HG03378 (cell line): ENCODE measurements at regions not wholly inside any gene's neighbourhood (a gene's known extent, or its start where the extent isn't known, plus 50 kb on each side); places are given as distances from the start of the nearest gene placed in this dataset.

Source experiments
- ATAC-seq: cut with Tn5 transposase; IDR thresholded peaks from one replicate; pipeline ENCODE4 v1.9.1; 2021; ENCODE audit warnings: mild to moderate bottlenecking, moderate library complexity; ENCODE audit not compliant: unreplicated experiment

DNA sequence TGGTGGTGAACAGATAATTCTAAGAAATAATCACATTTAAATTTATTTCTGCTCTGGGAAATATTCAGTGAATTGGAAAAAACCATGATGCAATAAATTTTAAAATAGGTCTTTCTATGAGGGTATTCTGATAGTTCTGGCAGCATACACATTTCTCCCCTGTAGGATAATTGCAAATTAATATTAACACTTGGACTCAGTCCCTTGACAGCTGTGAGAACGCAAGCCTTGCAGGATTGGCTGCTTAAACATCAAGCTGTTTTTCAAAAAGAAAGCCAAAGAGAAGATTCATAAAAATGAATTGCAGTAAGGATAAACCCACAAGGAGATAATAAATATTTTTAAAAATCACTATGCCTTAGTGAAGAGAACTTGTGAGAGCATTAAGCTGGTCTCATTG lies 180.0 kb downstream of the MTRR start:
- no peak for ATAC-seq

DNA sequence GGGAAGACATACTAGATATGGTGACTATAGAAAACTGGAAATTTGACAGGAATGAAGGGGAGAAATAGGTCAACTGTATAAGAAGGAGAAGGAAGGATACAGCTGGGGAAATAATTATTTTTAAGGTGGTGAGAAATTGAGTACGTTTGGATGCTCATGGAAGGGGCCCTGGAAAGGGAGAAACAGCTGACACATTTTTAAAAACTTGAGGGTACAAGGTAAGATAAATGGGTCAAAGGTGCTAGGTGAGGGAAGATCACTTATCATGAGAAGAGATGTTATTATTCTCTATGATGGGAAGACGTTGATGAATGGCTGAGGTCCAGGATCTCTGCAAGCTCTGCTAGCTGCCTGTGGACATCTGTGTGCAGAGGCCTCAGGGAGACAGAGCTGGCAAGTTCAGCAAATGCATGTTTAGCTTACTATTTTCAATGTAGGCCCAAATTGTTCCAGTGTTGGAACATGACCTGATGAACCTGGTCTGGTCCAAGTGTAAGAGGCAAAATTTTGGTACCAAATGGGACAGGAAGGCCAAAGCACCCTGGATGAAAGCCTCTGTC lies 181.7 kb downstream of the MTRR start:
- ATAC-seq, result no peak

DNA sequence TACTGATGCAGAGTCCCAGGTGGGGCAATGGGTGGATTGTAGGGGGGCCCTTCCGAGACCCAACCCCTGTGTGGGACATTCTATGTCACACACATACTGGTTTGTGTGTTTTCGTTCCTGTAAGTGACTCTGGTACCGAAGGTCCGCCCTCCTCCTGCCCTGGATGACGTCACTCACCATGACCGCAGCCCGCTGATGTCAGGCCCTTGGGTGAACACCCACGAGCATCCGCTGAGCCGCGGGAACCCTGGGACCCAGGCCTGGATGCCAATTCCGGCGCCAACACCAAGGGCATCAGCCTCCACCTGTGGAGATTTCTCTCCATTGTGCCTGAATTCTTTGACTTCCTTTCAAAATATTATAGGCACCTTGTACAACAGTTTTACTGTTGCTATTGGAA lies 184.3 kb downstream of the MTRR start:
- no peak for ATAC-seq

DNA sequence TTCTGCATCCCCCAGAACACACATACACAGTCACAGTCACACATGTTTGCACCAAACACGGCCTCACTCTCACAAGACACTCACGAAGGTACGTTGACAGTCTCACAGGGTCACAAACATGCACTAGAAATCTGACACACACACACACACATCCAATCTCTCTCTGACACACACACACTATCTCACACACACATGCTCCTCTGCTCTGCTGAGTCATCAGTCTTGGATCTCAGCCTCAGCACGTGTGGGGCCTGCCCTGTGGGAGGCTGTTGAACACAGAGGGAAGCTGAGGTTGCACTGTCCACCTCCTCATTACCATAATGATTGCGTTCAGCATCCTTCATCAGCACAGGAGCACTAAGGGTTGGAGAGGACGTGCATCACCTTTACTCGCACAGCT lies 188.8 kb downstream of the MTRR start:
- ATAC-seq, result no peak

DNA sequence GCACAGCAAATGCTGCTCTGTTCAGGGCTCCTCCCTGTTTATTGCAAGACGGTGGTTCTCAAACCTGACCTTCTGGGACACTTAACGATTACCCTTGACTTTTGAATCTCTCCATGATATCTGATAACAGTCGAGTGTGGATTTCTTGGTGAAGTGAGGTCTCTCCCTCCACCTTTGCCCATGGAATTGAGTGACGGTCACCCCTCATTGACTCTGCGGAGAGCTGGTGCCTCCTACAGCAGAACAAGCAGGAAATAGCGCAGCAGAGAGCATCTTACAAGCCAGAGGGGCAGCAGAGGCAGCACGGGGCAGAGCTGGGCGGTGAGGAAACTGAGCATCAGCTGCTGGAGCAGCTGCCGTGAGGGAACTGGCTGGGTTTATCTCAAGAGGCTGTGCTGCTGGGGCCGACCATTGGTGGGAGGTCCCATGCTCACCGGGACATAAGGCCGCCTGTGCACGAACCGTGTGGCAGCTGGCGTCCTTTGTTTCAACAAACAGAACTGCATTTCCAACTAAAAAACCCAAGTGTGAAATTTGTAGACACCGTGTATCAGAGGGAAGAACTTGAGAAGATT lies 189.8 kb downstream of the MTRR start:
- no peak for ATAC-seq

DNA sequence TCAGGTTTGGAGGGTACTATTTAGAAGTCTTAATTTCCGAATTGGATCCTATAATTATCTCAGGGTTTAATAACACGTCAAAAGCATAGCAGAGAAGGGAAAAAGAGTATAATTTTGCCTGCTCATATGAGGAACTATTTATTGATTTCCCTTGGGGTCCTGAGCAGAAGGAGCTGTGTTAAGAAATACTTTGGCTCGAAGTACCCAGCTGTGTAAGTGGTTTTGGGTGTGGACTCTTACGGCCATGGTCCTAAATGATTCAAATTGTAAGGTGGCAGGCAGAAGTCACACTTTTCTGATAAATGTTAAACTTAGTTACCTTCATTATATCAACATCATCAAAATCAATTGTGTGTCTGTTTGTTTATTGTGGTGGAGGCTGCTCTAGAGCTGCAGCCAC lies 190.4 kb downstream of the MTRR start:
- ATAC-seq, result no peak

DNA sequence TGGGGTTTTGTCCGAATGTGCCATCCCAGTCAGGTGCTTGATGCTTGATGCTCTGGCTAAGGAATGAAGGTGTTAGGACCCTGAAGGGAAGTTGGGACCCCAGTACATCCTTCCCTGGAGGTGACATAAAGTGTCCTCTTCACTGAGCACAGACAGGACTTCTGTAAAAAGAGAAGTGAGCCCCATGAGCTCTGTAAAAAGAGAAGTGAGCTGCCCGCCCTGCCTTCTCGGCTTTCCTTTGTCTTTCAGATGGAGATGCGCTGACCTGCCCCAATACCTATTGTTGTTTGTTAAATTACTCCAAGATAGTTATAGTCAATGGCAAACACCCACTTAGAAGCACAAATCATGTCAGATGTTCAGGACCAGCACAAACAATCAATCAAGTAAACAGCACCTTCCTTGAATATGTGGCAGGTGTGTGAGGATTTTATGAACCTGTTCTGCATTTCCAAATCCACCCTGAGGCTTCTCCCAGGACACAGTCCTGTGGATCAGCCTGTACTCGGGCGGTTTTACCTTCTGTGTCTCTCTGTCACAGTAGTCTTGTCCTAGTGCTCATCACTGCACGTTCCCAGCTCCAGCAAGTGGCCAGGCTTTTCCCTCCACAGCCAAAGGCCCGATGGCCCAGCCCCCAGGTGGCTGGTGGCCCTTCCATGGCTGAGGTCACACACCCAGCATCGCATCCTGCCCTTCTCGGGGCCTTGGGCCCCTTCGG lies 191.4 kb downstream of the MTRR start:
- no peak for ATAC-seq

DNA sequence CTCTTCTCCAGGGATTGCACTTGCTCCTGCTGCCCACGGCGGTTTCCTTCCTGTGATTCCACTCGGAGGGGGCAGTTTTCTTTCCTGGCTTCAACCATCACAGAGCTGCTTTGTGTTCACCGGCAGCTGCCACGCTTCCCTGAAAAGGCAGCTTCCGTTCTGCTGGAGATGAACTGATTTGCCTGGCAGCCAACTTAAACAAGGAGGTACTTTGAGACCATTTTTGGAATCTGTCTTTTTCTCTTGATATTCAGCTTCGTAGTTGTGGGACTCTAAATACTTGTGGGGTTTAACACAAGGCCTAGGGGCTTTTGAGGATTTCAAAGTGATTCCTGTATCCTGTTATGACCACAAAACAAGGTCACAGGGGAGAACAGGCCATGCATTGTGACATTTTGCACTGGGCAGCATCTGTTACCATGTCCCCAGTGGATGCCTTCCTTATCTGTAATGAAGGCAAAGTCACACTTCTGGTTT lies 192.0 kb downstream of the MTRR start:
- no peak for ATAC-seq

DNA sequence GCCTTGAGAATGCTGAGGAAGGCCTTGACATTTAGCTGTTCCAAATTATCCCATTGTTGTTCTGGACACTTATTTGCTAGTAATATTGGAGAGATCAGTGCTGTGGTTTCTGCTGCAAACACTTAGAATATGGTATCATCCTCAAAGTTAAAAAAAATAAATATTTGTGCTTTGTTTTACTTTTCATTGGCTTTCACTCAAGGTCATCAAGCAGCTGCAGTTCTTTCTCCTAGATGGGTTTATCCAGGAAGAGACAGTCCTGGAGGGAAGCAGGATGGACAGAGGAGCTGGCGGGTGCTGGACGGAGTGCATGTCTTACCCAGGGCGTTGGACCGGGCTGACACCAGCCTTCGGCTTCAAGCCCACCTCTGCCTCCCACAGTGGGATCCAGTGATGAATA lies 193.6 kb downstream of the MTRR start:
- no peak for ATAC-seq

DNA sequence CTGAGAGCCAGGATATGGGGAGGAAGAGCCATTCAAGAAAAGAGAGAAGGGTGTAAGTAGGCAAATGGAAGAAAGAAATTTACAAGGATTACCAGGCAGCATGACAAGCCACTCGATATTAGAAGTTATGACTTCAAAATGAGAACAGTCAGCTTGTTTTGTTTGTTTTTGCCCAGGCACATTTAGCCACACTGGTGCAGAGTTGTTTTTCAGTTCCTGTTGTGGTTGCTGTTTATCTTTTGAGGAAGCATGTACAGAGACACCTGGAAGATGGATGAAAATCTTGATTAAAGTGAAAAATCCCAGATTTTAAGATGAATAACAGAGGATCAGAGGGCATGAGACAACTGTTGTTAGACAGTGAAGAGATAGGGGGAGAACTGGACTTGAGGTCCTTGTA lies 199.1 kb downstream of the MTRR start:
- ATAC-seq, result no peak

DNA sequence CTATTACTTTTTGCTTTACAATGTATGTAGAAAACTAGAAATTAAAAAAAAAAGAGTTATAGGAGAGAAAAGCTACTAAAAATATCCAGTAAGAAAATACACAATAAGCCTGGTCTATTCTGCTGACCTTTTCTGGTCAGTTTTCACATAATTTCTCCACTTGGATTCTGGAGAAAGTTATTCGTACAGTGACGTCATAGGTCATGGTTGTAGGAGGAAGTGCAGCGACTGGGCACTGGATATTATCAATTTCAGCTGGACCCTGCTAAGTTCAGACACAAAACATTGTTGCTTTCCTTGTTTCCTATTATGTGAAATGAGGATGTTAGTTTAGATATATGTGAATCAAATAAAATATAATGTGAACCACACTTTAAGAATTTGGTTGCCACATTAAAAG lies 201.2 kb downstream of the MTRR start:
- ATAC-seq, result no peak

DNA sequence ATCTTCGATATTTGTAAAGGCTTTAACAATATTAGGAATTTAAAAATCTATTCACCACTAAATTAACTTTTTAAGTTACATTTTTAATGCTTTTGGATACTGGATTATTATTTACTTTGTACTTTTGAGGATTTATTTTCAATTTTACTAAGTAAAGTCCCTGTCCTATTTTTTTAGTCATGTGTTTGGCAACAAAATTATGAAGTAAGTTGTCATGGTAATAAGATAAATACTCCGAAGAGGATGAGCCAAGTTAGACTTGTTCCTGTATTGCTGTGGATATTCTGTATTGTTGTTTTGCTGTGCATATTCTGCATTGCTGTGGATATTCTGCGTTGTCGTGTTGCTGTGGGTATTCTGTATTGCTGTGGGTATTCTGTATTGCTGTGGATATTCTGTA lies 210.1 kb downstream of the MTRR start:
- no peak for ATAC-seq

DNA sequence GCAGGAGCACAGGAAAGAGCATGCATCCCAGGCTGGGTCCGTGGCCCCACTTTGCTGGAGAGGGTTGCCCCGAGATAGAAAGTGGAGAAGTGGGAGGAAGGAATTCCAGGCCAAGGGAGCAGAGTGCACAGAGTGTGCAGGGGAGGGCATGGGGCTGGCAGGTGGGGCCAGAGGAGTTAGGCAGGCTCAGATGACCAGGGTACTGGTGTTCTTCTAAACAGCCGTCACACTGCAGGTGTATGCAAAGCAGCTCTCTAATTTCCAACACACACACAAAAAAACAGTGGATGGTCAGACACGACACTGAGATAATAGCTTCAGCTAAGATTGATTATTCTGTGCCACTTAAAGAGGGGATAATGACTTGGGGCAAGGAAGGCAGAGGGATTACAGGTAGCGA lies 212.2 kb downstream of the MTRR start:
- no peak for ATAC-seq

DNA sequence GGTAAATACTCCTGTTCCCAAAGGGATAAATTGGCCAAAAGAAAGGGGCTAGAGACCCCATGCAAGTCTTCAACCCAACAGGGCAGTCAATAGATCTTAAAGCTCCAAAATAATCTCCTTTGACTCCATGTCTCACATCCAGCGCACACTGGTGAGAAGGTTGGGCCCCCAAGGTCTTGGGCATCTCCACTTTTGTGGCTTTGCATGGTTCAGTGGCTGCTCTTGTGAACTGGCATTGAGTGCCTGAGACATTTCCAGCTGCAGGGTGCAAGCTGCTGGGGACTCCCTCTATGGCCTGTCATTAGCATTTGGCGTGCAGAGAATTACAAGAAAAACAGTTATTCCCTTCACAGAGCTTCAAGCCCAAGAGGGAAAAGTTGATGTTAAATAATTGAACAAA lies 224.7 kb downstream of the MTRR start:
- no peak for ATAC-seq

DNA sequence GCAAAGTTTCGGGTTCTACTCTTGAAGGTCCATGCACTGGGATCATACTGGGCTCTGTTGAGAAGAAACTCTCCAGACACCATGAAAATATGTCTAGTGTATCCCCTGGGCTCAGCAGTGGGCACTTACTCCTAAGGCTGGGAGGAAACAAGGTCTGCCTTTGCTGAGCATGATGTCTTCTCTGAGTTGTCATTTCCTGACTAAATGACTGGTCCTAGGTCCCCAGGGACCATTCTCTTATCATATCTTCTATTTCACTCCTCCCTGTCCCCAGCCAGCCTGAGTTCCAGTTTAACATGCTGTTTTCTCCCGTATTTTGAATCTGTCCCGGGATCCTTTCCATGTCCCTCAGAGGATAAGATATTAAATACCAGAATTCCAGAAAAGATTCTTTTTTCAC lies 225.4 kb downstream of the MTRR start:
- no peak for ATAC-seq

DNA sequence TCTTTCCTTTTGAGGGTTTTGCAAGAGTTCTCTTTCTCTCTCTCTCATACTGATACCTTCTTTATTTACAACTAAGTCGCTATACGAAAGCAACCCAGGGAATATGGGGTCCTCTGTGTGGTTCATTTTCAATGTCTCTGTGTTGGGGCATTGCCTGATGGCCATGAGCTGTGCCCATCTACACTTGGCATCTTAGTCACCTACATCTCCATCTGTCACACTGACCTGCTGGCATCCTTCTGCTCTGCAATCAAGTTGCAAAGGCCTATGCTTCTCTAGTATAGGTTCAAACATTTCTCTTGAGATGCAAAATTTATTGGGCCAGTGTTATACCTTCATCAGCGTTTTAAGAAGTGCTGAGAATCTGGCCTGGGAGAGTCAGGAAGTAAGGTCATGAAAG lies 228.2 kb downstream of the MTRR start:
- no peak for ATAC-seq

DNA sequence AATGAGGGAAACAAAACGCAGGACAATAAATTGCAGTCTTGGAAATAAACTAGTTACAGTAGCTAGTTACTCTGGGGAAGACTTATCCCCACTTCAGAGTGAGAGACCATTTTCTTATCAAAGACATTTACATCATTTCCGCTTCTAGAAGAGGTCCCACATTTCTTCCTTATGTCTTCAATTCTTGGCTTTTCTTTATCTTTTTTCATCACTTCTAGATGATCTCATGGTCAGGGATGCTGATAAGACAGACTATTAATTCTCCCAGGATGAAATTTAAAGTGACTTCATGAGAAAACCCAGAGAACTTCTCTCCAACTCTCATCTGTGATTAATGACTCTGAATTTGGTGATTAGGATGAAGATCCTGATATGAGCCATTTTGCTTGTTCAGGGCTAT lies 229.1 kb downstream of the MTRR start:
- no peak for ATAC-seq

DNA sequence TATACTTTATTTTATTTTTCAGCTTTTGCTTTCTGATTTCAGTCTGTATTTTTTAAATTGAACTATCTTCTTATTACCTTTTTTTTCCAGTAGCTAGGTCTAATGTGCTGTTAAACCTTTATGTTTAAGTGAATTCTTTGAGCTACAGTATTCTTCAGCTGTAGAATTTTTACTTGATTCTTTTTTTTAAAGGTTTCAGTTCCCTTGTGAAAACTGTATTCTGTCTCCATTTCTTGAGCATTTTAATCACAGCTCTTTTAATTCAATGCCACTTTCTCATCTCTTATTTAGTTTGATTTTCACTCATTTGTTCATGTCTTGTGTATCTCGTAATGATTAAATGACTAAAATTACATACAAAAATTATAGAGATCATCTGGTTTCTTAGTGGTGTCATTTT lies 233.8 kb downstream of the MTRR start:
- ATAC-seq, result no peak

DNA sequence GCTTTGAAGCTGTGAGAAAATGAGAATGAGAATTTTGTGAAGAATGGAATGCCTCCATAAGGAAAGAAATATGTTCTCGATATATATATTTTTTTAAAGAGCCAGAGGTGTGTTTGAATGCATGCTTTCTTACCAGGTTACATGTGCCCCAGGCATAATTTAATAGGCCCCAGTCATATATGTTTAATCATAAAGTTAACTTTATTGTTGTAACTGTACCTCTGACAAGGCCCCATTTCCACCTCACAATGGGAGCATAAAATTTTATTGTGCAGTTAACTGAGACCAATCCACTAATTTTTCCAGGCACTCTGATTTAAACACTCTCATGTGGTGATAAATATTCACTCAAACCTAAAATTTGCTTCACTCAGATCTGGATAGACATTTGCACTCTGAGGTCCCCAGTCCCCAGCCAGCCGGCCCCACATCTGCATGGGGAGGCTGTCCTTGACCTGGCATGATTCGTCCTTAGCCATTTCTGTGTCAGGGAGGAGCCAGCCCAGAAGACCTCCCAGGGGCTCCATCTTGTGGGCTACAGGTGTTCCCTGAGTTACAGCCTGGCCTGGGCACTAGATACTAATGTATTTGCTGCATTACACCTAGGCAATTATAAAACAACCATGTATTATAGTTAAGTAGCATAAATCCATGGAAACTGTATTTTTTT lies 245.8 kb downstream of the MTRR start:
- ATAC-seq, result no peak

DNA sequence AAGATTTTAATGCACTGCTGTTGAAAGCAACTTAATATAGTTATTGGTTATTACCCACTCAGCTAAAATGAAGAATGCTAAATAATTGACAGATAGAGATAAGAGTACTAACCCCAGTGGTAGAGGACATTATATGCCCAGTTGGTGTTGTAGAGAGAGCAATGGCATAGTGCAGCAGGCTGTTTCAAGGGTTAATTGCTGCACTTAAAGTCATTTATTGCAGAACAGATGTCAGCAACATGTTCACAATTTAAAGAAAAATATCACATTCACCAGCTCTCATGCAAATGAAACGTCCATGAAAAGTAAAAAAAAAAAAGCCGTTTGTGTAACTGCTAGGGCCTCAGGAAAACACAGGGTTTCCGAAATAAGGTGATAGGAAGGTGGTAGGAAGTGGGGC lies 254.6 kb downstream of the MTRR start:
- ATAC-seq, result no peak

DNA sequence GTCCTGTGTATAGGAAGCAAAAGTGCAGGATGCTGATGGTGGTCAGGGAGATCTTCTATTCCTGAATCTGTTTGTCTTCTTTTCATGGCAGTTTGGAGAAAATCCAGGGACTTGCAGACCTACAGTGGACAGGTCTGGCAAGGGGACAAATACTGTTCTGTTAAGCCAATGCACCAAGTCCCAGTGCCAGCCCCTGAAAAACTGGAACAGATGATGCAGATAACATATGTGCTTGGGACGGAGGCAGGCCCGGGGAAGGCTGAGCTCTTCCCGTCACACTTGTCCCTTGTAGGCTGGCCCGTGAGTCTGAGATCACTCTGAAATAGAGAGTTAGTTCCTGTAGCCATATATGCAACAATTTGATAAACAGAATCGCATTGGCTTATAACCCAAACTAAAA lies 265.7 kb downstream of the MTRR start:
- ATAC-seq, result no peak

DNA sequence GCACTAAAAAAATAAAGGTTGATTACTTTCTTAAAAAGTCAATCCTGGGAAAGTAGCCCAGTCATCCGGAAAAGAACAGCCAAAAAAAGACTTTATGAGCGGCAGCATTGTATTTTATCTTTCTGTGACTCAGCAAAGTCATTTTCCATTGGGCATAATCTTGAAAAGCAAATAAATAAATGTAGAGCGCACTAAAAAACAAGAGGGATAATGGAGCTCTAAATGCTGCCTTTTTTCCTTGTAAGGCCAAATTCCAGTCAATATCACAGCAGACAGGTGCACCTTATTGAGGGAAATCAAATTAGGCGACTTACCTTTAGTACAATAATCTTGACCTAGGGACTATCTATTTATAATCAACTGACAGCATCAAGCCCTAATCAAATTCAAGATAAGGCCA lies 266.8 kb downstream of the MTRR start:
- ATAC-seq, result no peak
